AG04449 (cell line): ENCODE measurements at regions not wholly inside any gene's neighbourhood (a gene's known extent, or its start where the extent isn't known, plus 50 kb on each side); places are given as distances from the start of the nearest gene placed in this dataset.

Experiments used
- CTCF ChIA-PET: fragments of 350-600 bp; formaldehyde crosslinking; extraction: SDS; loops from one replicate; lab custom pipeline; 2021; ENCODE audit warnings: antibody characterized with exemption; lab: Yijun Ruan, JAX
- POLR2A ChIA-PET: fragments of 400-600, 350-600 bp; formaldehyde crosslinking; extraction: SDS; loops from one replicate; lab custom pipeline; 2020; ENCODE audit warnings: antibody characterized with exemption, inconsistent platforms; lab: Yijun Ruan, JAX
- DNase-seq: peaks from one replicate; pipeline ENCODE4 v3.0.0-alpha.2; 2010; ENCODE audit warnings: low read depth, low spot score
- H3K4me3 ChIP-seq: 2 replicates; pipeline ENCODE4 v1.5.1; 2011; ENCODE audit warnings: low read depth, mild to moderate bottlenecking, control low read depth, low read length
- TF ChIP-seq, protein P1 (sequence below): IDR thresholded peaks from one replicate; pipeline ENCODE4 v1.5.1; 2011; ENCODE audit warnings: mild to moderate bottlenecking, moderate library complexity, low read length, control low read depth, inconsistent platforms; ENCODE audit not compliant: insufficient read depth; ENCODE audit errors: missing control alignments

DNA sequence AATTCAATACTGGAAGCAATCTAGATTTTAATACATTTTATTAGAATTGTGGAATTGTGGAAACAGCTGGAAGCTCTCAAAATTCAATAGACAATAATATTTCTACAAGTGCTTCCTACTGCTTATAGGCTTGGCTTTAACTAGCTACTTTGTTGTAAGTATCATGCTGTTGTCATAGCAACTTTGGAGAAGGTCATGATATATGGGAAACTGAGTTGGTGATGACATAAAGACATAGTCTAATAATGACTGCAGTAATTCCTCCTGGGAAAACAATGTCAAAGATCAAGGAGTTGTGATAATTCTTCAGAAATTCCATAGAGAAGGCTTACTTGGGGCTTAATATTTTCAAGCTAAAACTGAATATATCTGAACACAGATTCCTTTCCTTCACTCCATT, 266.6 kb downstream of the KIF21A start:
- H3K4me3 ChIP-seq: no peak overlapping the region
- ChIA-PET POLR2A (no interaction called here), CTCF (no interaction called here)
- TF ChIP-seq, protein P1, sequence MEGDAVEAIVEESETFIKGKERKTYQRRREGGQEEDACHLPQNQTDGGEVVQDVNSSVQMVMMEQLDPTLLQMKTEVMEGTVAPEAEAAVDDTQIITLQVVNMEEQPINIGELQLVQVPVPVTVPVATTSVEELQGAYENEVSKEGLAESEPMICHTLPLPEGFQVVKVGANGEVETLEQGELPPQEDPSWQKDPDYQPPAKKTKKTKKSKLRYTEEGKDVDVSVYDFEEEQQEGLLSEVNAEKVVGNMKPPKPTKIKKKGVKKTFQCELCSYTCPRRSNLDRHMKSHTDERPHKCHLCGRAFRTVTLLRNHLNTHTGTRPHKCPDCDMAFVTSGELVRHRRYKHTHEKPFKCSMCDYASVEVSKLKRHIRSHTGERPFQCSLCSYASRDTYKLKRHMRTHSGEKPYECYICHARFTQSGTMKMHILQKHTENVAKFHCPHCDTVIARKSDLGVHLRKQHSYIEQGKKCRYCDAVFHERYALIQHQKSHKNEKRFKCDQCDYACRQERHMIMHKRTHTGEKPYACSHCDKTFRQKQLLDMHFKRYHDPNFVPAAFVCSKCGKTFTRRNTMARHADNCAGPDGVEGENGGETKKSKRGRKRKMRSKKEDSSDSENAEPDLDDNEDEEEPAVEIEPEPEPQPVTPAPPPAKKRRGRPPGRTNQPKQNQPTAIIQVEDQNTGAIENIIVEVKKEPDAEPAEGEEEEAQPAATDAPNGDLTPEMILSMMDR: no peak
- no peak for DNase-seq

DNA sequence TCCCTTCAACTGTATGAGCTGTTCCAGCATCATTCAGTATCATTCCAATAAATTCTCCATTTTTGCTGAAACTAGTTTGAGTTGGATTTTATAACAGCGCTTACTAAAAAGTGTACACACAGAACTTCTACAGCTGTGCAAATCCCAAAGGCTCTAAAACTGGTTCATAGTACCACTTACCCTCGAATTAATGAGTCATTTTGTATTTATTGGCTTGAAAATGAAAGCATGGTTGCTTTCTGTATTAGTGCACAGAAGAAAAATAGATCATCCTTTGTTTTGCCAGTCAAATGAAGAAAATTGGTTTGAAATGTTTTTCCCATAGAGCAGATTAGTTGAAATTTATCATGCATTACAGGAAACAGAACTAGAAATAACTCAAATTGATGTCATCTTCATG, 268.3 kb upstream of the CPNE8 start:
- ChIA-PET CTCF (no interaction called here), POLR2A (no interaction called here)
- DNase-seq: no peak
- H3K4me3 ChIP-seq: no peak overlapping the region
- TF ChIP-seq, protein P1: no peak

DNA sequence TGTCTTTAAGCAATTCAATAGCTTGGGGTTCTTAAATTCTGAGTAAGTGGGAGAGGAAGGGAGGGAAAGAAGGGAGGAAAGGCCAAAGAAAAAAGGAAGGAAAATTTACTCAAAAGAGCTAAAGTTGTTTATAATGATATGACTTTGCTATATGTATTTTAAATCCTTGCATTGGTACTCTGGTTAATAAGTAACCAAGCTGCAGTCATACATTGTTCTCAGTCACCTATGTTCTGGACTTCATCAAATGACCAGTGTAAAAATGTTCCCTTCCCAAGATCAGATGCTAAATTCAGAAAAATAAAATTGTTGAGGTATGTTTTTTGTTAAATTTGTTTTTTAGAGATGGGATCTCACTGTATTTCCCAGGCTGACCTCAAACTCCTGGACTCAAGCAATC, 259.9 kb upstream of the CPNE8 start:
- TF ChIP-seq, protein P1: no peak
- H3K4me3 ChIP-seq: no peak overlapping the region
- ChIA-PET POLR2A (no interaction called here), CTCF (no interaction called here)
- no peak for DNase-seq

DNA sequence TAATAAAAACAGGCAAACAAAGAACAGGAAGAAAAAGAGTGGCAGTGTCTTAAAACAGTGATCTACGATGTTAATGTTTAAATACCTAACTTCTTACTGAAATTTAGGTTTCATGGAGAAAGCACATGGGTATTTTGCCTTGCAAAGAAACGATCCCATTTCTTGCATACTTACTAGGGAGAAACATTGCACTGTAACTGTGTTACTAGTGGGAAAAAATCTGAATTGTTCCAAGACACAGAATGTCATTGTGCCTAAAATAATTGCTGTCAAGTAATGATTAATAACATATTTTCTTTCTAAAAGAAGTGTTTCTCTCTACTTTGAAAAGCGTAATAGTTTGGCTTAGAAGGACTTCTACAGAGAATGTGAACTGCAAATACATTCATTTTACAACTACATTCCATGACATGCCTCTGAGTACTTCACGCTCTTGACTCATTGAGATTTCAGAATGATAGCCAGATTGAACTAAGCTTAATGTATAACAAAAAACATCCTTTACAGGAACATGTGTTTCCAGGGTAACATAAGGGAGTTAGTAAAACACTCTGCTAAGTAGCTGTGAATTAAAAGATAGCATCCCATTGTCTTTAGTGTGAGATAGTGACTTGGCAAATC, 256.2 kb upstream of the CPNE8 start:
- CTCF ChIA-PET: no interaction called here

DNA sequence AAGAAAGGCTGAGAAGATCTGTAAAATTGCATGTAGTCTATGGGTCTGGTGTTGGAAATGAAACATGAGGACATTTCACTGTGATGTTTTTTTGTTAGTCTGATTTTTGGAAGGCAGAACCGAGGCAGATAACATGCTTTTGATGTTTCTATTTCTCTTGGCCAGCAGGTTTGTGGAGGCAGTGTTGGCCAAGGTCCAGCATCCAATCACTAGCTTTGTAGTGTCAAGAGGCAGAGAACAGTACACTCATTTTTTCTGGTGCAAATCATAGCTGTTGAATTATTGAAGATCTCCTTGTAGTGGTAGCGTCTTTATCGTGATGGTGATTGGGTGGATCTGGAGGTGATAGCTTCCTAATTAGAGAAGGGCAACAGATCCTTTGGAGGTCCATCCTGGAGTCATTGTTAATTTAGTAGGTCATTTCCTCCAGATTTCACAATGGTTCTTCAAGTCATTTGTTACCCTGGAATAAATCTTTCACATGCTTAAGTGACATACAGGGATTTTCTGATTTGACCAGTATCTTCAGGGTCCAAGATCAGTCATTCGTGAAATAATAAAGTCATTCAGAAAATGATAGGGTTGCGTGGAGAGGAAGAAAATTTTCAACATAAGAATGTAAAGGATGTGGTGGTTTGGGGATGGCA, 252.4 kb upstream of the CPNE8 start:
- H3K4me3 ChIP-seq: no peak overlapping the region
- no peak for DNase-seq
- TF ChIP-seq, protein P1: no peak
- ChIA-PET CTCF (no interaction called here), POLR2A (no interaction called here)

More for the DNA sequence above, 256.2 kb upstream of the CPNE8 start:
- POLR2A ChIA-PET: no interaction called here
- H3K4me3 ChIP-seq: no peak overlapping the region
- TF ChIP-seq, protein P1: no peak
- DNase-seq: no peak

DNA sequence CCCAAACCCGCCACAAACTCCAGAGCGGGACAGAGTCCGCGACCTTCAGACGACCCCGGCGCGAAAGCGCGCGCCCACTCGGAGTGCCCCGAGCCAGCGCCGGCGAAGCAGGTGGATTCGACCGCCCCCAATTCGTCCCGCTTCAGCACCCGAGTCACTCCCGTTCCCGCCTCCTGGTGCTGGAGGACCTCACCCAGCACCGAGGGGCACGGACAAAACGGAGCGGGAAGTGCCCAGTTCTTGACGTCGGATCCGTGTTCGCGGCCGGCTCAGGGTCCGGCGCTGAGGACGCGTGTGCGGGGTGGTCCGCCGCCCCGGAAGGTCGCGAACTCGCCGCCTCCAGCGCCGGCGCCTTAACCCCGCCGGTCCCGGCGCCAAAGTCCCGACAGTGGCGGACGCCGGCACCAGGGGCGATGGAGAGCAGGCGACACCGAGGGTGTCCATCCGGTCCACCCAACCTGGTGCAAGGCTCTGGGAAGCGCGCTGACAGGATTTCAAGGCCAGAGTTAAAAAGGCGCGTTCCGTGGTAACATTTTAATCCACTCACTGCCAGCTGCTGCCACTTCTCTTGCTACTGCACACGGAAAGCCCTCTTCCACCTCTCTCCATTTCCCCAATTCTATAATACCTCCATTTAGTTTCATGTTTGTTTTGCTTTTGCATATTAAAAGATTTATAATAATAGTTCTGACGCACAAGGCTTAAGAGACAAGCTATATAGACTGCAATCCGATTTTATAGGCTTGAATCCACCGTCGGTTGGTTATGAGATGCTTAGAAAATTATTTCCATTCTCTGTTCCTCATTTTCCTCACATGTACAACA, 240.0 kb upstream of the CPNE8 start:
- ChIA-PET CTCF (no interaction called here), POLR2A (no interaction called here)
- no peak overlapping the region for H3K4me3 ChIP-seq
- TF ChIP-seq, protein P1: peak; percentile 11
- DNase-seq: no peak
